PC-3 (cell line): ENCODE measurements at regions not wholly inside any gene's neighbourhood (a gene's known extent, or its start where the extent isn't known, plus 50 kb on each side); places are given as distances from the start of the nearest gene placed in this dataset.
A peak's percentile ranks its signal among the peaks of the same experiment; 100 is the strongest.

Source experiments
- ATAC-seq: fragments of 200-7000 bp; cut with Tn5 transposase; 2 replicates; pipeline ENCODE4 v1.9.1; 2020; ENCODE audit warnings: mild to moderate bottlenecking, moderate library complexity
- BruUV-seq: library from RNA; stranded (reverse); fragments of 400-500 nt; replicated peaks from 2 replicates; lab custom pipeline; 2021; lab: Mats Ljungman, UMichigan
- CTCF ChIA-PET: fragments of 300-600 bp; sonication (Branson Sonifier 250); formaldehyde crosslinking; loops from one replicate; lab custom pipeline; 2022; ENCODE audit warnings: antibody characterized with exemption; lab: Charles Lee
- POLR2A ChIA-PET: fragments of 300-600 bp; sonication (Branson Sonifier 250); formaldehyde crosslinking; loops from one replicate; lab custom pipeline; 2022; ENCODE audit warnings: antibody characterized with exemption; ENCODE audit not compliant: unreplicated experiment; lab: Charles Lee
- DNase-seq: peaks from one replicate; pipeline ENCODE4 v3.0.0-alpha.2; 2015
- H2AFZ ChIP-seq: fragments of 300-600 bp; sonication (generic); 2 replicates; pipeline ENCODE4 v1.6.0; 2016; ENCODE audit warnings: antibody characterized with exemption, low read length
- H3F3A ChIP-seq: fragments of 300-600 bp; sonication (generic); one replicate; pipeline ENCODE4 v1.6.0; 2017; ENCODE audit warnings: antibody characterized with exemption, low read length, control low read depth, mild to moderate bottlenecking; ENCODE audit not compliant: unreplicated experiment
- H3K27ac ChIP-seq: fragments of 300-600 bp; sonication (generic); 2 replicates; pipeline ENCODE4 v1.5.1; 2016; ENCODE audit warnings: mild to moderate bottlenecking, low read length
- H3K27me3 ChIP-seq: fragments of 300-600 bp; sonication (generic); 2 replicates; pipeline ENCODE4 v1.6.1; 2016; ENCODE audit warnings: low read length, mixed read lengths
- H3K36me3 ChIP-seq: fragments of 300-600 bp; sonication (generic); 2 replicates; pipeline ENCODE4 v1.6.1; 2016; ENCODE audit warnings: low read depth, mixed run types, low read length, mixed read lengths
- H3K4me1 ChIP-seq: fragments of 300-600 bp; sonication (generic); 2 replicates; pipeline ENCODE4 v1.5.1; 2016; ENCODE audit warnings: low read length; ENCODE audit not compliant: insufficient read depth
- H3K4me2 ChIP-seq: fragments of 300-600 bp; sonication (generic); 2 replicates; pipeline ENCODE4 v1.6.0; 2016; ENCODE audit warnings: low read length
- H3K4me3 ChIP-seq: fragments of 300-600 bp; sonication (generic); 2 replicates; pipeline ENCODE4 v1.5.1; 2016; ENCODE audit warnings: mild to moderate bottlenecking, low read length, mixed read lengths
- H3K79me2 ChIP-seq: fragments of 300-600 bp; sonication (generic); 2 replicates; pipeline ENCODE4 v1.6.1; 2017; ENCODE audit warnings: low read length, mixed read lengths
- H3K9ac ChIP-seq: fragments of 300-600 bp; sonication (generic); 2 replicates; pipeline ENCODE4 v1.6.0; 2016; ENCODE audit warnings: mild to moderate bottlenecking, low read length
- H3K9me2 ChIP-seq: fragments of 300-600 bp; sonication (generic); replicated peaks from 2 replicates; pipeline ENCODE4 v1.6.1; 2016; ENCODE audit warnings: mixed run types, low read length, mixed read lengths
- H3K9me3 ChIP-seq: fragments of 300-600 bp; sonication (generic); 2 replicates; pipeline ENCODE4 v1.6.1; 2016; ENCODE audit warnings: low read length, mixed read lengths
- H4K20me1 ChIP-seq: fragments of 300-600 bp; sonication (generic); 2 replicates; pipeline ENCODE4 v1.6.1; 2016; ENCODE audit warnings: low read length, mixed read lengths
- CTCF ChIP-seq: fragments of 300-600 bp; sonication (generic); conservative IDR thresholded peaks from 2 replicates; pipeline ENCODE4 v1.5.1; 2017; ENCODE audit warnings: antibody characterized with exemption, low read depth, mild to moderate bottlenecking, low read length
- EZH2 ChIP-seq: fragments of 300-600 bp; sonication (generic); IDR thresholded peaks from one replicate; pipeline ENCODE4 v1.6.1; 2017; ENCODE audit warnings: antibody characterized with exemption, mild to moderate bottlenecking, low read length; ENCODE audit not compliant: unreplicated experiment
- EZH2phosphoT487 ChIP-seq: fragments of 300-600 bp; sonication (generic); IDR thresholded peaks from 2 replicates; pipeline ENCODE4 v1.6.1; 2018; ENCODE audit warnings: mild to moderate bottlenecking, antibody characterized with exemption, low read length, borderline replicate concordance
- intact Hi-C: fragments of 100-400 bp; cut with micrococcal nuclease; formaldehyde crosslinking; loops from 2 replicates; pipeline ENCODE4 v1.9.0; 2023

- ATAC-seq = peak; percentile 95
- Histone ChIP-seq H3K27me3 (no peaks in the 10 kb centered on the region), H3K9ac (no peak overlapping the region), H2AFZ (peak overlapping the region; percentile 85), H3K4me1 (peaks cover 15% of the 10 kb centered on the region), H3K79me2 (no peaks in the 10 kb centered on the region), H3K4me3 (peak overlapping the region; percentile 50), H3K27ac (0 out of 2 replicates have a peak overlapping the region, but pooled peaks have one; percentile 22), H4K20me1 (no peaks in the 10 kb centered on the region), H3K9me2 (no peaks in the 10 kb centered on the region), H3K4me2 (peak overlapping the region; percentile 82), H3K36me3 (no peaks in the 10 kb centered on the region), H3F3A (no peaks in the 10 kb centered on the region), H3K9me3 (no peaks in the 10 kb centered on the region)
- peak; percentile 67 for DNase-seq
- TF ChIP-seq EZH2phosphoT487 (no peak), CTCF (no peak), EZH2 (no peak)
- BruUV-seq = no TSS peak
- POLR2A ChIA-PET = no interaction called here
- intact Hi-C loops = no loop called here
- CTCF ChIA-PET = no interaction called here
Measured at GRCh38 chrX:15956681-15957080, 102.1 kb upstream of the AP1S2 start.

- intact Hi-C loops = no loop called here
- no peaks in the 10 kb centered on the region for H3K79me2 ChIP-seq
- no peaks in the 10 kb centered on the region for H3K9me3 ChIP-seq
- H3K9ac ChIP-seq = no peak overlapping the region
- no peak overlapping the region for H3K27ac ChIP-seq
- peaks cover 15% of the 10 kb centered on the region for H3K4me1 ChIP-seq
- H3K27me3 ChIP-seq = no peaks in the 10 kb centered on the region
- ATAC-seq (no peak), DNase-seq (no peak)
- no peak overlapping the region for H3K4me2 ChIP-seq
- no TSS peak for BruUV-seq
- no peaks in the 10 kb centered on the region for H3F3A ChIP-seq
- no peaks in the 10 kb centered on the region for H3K36me3 ChIP-seq
- H3K4me3 ChIP-seq = no peak overlapping the region
- ChIA-PET POLR2A (no interaction called here), CTCF (no interaction called here)
- no peak for TF ChIP-seq EZH2
- no peak for TF ChIP-seq EZH2phosphoT487
- no peak for TF ChIP-seq CTCF
- no peaks in the 10 kb centered on the region for H4K20me1 ChIP-seq
- no peak overlapping the region for H2AFZ ChIP-seq
- H3K9me2 ChIP-seq = no peaks in the 10 kb centered on the region
Measured at GRCh38 chrX:15953801-15954200, 99.2 kb upstream of the AP1S2 start.

- intact Hi-C loops = no loop called here
- H3K36me3 ChIP-seq = no peaks in the 10 kb centered on the region
- ATAC-seq = no peak
- POLR2A ChIA-PET = no interaction called here
- no peak overlapping the region for H3K4me3 ChIP-seq
- no peak overlapping the region for H3K4me2 ChIP-seq
- H3K9ac ChIP-seq = no peak overlapping the region
- no peaks in the 10 kb centered on the region for H3K79me2 ChIP-seq
- H3K27me3 ChIP-seq = no peaks in the 10 kb centered on the region
- no peak overlapping the region for H3K27ac ChIP-seq
- no peaks in the 10 kb centered on the region for H4K20me1 ChIP-seq
- H3K9me3 ChIP-seq = no peaks in the 10 kb centered on the region
- no TSS peak for BruUV-seq
- H2AFZ ChIP-seq = no peak overlapping the region
- no peak for DNase-seq
- CTCF ChIA-PET = no interaction called here
- peaks cover 28% of the 10 kb centered on the region for H3K4me1 ChIP-seq
- no peak for TF ChIP-seq EZH2phosphoT487
- TF ChIP-seq CTCF = no peak
- TF ChIP-seq EZH2 = no peak
- H3F3A ChIP-seq = no peaks in the 10 kb centered on the region
- no peaks in the 10 kb centered on the region for H3K9me2 ChIP-seq
Measured at GRCh38 chrX:15952212-15952611, 97.6 kb upstream of the AP1S2 start.
